Activated naive CD4-positive, alpha-beta T cell treated with anti-CD3 and anti-CD28 coated beads, Interleukin-2, amount 50 U/mL, for 24 hours (primary cell): ENCODE measurements at regions not wholly inside any gene's neighbourhood (a gene's known extent, or its start where the extent isn't known, plus 50 kb on each side); places are given as distances from the start of the nearest gene placed in this dataset.

Experiments used
- H3K27ac Mint-ChIP-seq: one replicate; pipeline ENCODE4 v1.8.0; 2021; ENCODE audit warnings: mild to moderate bottlenecking, mixed read lengths
- H3K27me3 Mint-ChIP-seq: one replicate; pipeline ENCODE4 v1.8.0; 2021; ENCODE audit warnings: mixed read lengths
- H3K36me3 Mint-ChIP-seq: one replicate; pipeline ENCODE4 v1.8.0; 2021; ENCODE audit warnings: mixed read lengths
- H3K4me1 Mint-ChIP-seq: one replicate; pipeline ENCODE4 v1.8.0; 2021; ENCODE audit warnings: mixed read lengths
- H3K4me3 Mint-ChIP-seq: one replicate; pipeline ENCODE4 v1.8.0; 2021; ENCODE audit warnings: mild to moderate bottlenecking, mixed read lengths
- H3K9me3 Mint-ChIP-seq: one replicate; pipeline ENCODE4 v1.8.0; 2021; ENCODE audit warnings: mixed read lengths

DNA sequence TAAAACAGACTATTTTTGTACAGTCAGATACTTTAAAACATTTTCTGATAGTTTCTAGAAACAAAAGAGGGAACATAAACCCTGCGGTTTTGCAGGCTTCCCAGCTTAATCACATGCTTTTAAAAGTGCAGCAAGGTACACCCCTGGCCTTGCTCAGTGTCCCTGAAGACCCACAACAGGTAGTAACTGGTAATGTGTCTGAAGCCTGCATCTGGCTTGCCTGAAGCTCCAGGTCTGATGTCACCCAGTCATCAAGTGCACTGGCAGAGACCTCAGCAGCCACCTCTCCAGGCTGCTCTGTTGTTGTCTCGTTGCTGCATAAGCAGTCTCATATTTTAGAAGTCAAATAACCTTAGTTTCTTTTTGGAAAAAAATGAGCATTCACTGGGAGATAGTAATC is 376.1 kb upstream of the MTPN start:
- Mint-ChIP-seq H3K4me1 (no peaks in the 10 kb centered on the region), H3K27ac (no peak overlapping the region), H3K4me3 (no peak overlapping the region)

DNA sequence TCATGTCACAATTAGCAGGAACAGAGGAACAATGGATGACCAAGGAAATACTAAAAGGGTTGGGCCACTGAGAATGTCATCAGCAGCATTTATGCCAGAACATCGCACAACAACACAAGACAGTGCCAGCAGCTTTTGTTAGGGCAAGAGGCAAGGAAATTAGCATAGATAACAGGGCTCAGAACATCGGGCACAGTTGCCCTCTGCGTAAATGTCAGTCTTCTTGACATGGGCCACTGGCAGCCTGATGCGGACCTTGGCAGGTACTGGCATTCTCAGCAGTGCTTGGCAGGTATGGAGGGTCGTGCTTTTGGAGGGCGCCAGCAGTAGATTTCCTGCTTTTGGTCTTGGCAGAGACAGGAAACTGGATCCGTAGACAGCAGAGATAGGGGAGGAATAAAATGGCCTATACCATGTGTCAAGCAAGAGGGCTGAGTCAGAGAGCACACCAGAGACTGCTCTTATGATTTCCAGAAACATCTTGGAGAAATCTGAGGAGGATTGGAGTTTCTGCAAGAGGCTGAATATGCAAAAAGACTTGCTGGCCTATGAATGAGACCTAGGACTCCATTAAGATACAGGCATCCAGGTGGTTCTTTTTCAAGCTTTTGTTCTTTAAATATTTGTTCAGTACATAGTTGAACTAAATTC is 371.5 kb upstream of the MTPN start:
- H3K27me3 Mint-ChIP-seq: no peaks in the 10 kb centered on the region

More for the DNA sequence above, 376.1 kb upstream of the MTPN start:
- no peaks in the 10 kb centered on the region for H3K36me3 Mint-ChIP-seq
- H3K27me3 Mint-ChIP-seq: peaks cover 4% of the 10 kb centered on the region
- H3K9me3 Mint-ChIP-seq: peaks cover 5% of the 10 kb centered on the region

DNA sequence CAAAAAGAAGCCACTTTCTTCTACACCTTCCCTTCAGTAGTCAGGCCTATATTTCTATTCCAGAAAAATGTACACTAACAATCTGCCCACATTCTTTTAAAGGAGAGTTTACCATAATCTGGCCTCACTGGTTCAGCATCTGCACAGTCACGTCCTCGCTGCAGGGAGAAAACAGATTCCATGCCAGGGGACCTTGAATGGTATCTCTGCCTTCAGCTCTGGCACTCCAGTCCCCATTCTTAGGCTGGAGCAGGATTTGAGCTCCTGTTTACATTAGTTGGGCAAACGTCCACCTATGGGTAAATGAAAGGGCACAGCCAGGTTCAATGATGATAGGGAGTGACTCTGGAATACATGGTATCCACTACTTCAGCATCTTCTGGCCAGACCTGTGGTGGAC is 371.0 kb upstream of the MTPN start:
- H3K36me3 Mint-ChIP-seq: no peaks in the 10 kb centered on the region
- no peak overlapping the region for H3K27ac Mint-ChIP-seq
- no peak overlapping the region for H3K4me3 Mint-ChIP-seq
- H3K4me1 Mint-ChIP-seq: no peaks in the 10 kb centered on the region
- H3K27me3 Mint-ChIP-seq: no peaks in the 10 kb centered on the region
- H3K9me3 Mint-ChIP-seq: no peaks in the 10 kb centered on the region

More for the DNA sequence above, 371.5 kb upstream of the MTPN start:
- Mint-ChIP-seq H3K27ac (no peak overlapping the region), H3K4me3 (no peak overlapping the region), H3K4me1 (no peaks in the 10 kb centered on the region), H3K36me3 (no peaks in the 10 kb centered on the region), H3K9me3 (no peaks in the 10 kb centered on the region)

DNA sequence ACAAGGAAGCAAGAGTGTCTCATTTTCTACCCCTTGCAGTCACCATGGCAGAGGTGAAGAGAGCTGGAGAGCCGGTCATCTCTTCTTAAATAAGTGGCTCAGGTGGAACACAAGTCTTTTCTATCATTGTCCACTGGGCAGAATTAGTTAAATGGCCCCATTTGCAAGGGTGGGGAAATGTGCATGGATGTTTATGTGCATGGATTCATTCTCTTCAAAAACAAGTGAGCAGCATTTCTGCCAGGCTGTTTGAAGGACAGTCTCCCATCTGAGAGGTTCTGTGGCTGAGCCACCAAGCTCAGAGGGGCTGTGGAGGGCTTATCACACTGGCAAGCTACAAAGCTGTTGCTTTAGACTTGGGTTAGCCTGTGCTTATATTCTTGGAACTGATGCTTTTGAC is 370.3 kb upstream of the MTPN start:
- Mint-ChIP-seq H3K27ac (no peak overlapping the region), H3K9me3 (no peaks in the 10 kb centered on the region), H3K4me3 (no peak overlapping the region), H3K27me3 (no peaks in the 10 kb centered on the region), H3K36me3 (no peaks in the 10 kb centered on the region), H3K4me1 (no peaks in the 10 kb centered on the region)

DNA sequence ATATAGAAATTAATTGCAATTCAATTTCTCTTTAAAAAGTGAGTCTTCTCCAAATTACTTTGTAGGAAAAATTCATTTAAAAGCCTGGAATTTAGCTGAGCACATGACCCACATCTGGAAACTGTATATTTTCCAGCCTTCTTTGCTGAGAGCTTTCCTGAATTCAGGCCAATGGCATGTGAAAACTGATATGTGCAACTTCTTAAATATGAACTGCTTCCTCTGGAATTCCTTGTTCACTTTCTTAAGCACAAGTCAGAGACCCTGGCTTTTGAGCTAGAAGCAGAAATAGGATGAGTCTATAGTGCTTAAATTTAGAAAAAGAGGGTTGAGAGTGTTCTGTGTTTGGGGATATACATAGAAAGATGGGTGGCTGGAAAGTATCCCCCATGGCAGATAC is 365.1 kb upstream of the MTPN start:
- no peaks in the 10 kb centered on the region for H3K36me3 Mint-ChIP-seq
- H3K4me3 Mint-ChIP-seq: no peak overlapping the region
- peaks cover 5% of the 10 kb centered on the region for H3K9me3 Mint-ChIP-seq
- no peaks in the 10 kb centered on the region for H3K27me3 Mint-ChIP-seq
- H3K27ac Mint-ChIP-seq: no peak overlapping the region
- no peaks in the 10 kb centered on the region for H3K4me1 Mint-ChIP-seq

DNA sequence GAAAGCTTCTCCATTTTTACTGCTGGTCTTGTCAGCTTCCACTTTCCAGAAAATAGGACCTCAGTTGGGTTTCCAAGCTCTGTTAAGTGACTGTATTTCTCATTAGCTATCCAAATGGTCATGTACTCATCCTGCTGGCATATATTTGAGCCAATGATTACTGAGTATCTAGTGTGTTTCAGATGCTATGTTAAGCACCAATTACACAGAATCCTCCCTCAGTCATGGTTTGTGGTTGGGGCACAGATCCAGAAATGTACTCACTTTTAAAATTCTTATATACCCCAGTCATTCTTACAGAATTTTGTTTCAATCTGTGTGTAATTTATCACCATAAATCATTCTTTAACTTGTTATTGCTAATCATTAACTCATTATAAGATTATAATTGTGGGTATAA is 362.3 kb upstream of the MTPN start:
- no peak overlapping the region for H3K4me3 Mint-ChIP-seq
- no peaks in the 10 kb centered on the region for H3K4me1 Mint-ChIP-seq
- H3K9me3 Mint-ChIP-seq: peaks cover 5% of the 10 kb centered on the region
- no peaks in the 10 kb centered on the region for H3K27me3 Mint-ChIP-seq
- no peaks in the 10 kb centered on the region for H3K36me3 Mint-ChIP-seq
- H3K27ac Mint-ChIP-seq: no peak overlapping the region

DNA sequence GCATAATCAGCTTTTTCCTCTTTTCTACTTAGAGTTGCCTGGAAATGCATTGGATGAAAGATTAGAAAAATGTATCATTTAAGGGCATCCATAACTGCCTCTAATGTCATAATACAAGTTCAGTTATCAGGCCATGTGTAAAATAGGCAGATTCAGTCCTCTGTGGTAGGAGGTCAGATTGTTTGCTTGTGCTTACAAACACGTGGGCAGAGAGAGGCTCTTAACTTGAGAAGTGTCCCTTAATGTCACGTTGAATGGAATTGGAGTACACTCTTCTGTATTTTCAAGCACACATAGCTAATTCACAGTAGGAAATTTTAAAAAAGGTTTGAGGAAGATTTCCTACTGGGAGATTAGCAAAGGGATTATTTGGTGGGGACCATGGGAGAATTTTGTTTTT is 359.8 kb upstream of the MTPN start:
- no peaks in the 10 kb centered on the region for H3K27me3 Mint-ChIP-seq
- H3K9me3 Mint-ChIP-seq: peaks cover 5% of the 10 kb centered on the region
- H3K36me3 Mint-ChIP-seq: no peaks in the 10 kb centered on the region
- no peak overlapping the region for H3K4me3 Mint-ChIP-seq
- no peaks in the 10 kb centered on the region for H3K4me1 Mint-ChIP-seq
- H3K27ac Mint-ChIP-seq: no peak overlapping the region

DNA sequence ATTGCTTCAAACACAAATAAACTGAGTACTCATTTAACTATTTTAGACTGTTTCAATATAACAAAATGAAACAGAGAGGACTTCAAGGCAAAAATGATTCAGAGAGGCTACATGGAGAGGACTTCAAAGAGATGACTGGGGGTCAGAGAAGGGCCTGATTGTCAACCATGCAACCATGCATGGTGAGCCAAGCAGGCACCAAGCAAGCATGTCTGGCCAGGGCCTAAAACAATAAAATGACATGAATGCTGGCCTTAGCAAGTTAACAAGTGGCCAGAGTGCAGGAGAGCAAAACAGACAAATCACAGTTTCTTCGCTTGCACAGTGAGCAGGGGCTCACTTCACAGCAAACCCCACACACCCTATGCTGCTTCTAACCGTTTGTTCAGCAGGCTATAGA is 356.5 kb upstream of the MTPN start:
- Mint-ChIP-seq H3K4me3 (no peak overlapping the region), H3K27ac (no peak overlapping the region), H3K27me3 (no peaks in the 10 kb centered on the region), H3K36me3 (no peaks in the 10 kb centered on the region), H3K4me1 (no peaks in the 10 kb centered on the region), H3K9me3 (peaks cover 2% of the 10 kb centered on the region)

DNA sequence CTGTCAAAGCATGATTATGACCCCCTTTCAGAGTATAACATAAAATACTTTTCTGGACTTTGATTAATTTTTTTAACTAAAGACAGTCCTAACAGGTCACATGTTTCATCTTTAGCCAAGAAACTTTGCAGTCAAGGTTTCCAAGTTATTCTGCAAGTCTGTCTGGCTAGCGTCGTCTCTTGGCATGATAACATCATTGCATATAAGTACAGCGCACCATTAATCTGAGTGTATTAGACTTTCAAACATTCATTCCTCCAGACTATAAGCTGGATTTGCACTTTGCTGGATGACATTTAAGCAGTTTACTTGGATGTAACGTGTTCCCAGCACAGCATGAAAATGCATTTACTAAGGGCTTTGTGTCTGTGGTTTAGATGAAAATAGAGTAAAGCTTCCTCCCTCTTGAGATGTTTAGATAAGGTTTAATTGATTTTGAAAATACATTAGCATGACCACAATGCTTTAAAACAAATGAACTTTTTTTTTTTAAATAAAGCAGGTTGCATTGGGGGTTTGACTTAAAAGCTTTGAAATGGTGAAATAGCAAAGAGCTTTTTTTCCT is 349.0 kb upstream of the MTPN start:
- H3K36me3 Mint-ChIP-seq: no peaks in the 10 kb centered on the region
- peaks cover 5% of the 10 kb centered on the region for H3K9me3 Mint-ChIP-seq
- no peaks in the 10 kb centered on the region for H3K4me1 Mint-ChIP-seq
- no peak overlapping the region for H3K4me3 Mint-ChIP-seq
- H3K27ac Mint-ChIP-seq: no peak overlapping the region
- no peaks in the 10 kb centered on the region for H3K27me3 Mint-ChIP-seq

DNA sequence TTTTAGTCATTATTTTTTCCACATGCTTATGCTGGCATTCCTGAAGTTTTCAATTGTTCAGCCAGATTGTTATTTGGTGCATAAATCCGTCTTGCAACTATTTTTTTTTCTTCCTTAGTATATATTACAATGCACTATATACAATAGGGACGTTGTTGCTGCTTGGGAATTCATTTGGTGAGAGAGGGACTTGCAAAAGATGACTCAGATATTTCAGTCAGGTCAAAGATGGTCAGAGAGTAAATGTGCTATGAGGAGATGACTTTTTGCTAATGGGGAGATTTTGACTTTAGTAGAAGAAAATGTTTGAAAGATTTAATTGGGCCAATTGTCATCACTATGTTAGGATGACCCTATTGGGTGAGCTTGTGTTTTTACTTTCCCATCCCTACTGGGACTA is 348.4 kb upstream of the MTPN start:
- Mint-ChIP-seq H3K36me3 (no peaks in the 10 kb centered on the region), H3K4me1 (no peaks in the 10 kb centered on the region), H3K9me3 (peaks cover 5% of the 10 kb centered on the region), H3K27me3 (no peaks in the 10 kb centered on the region), H3K27ac (no peak overlapping the region), H3K4me3 (no peak overlapping the region)

DNA sequence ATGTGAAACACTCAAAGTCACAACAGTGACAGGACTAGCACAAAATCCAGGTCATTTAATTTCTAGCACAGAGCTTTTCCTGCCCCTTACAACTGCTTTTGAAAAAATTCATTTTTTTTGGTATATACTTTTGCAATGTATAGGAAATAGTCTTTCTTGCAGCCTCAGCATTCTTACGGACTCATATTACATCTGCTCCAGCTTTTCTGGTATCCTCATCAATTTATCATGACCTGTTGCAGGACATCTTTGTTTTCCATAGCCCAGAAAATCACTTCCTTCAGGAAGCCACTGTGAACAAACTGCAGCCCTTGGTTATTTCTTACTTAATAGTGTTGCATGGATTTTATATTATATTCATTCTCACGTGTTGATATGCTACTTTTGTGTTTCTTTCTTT is 347.9 kb upstream of the MTPN start:
- Mint-ChIP-seq H3K36me3 (no peaks in the 10 kb centered on the region), H3K27me3 (no peaks in the 10 kb centered on the region), H3K27ac (no peak overlapping the region), H3K4me1 (no peaks in the 10 kb centered on the region), H3K9me3 (peaks cover 6% of the 10 kb centered on the region), H3K4me3 (no peak overlapping the region)

DNA sequence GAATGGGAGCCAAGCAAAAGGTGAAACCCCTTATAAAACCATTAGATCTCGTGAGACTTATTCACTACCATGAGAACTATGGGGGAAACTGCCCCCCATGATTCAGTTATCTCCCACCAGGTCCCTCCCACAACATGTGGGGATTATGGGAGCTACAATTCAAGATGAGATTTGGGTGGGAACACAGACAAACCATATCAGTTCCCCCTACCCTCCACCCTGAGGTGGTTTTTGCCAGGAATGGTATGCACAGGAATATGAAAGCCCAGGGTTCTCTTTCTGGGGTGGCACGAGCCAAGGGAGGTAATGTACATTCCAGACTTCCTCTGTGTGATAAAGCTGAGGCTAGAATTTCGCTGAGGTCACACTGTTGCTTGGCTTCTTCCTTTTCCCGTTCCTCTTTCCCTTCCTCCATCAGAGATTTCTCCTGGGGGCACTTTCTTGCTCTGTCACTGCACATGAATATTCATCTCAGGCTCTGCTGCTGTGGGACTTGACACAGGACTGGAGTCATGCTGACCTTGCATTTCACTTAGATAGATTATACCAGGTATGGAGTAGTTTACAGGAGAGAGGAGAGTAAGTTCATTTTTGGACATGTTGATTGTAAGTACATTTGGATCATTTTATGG is 347.0 kb upstream of the MTPN start:
- Mint-ChIP-seq H3K27ac (no peak overlapping the region), H3K9me3 (peaks cover 10% of the 10 kb centered on the region), H3K36me3 (no peaks in the 10 kb centered on the region), H3K4me3 (no peak overlapping the region), H3K27me3 (no peaks in the 10 kb centered on the region), H3K4me1 (no peaks in the 10 kb centered on the region)

DNA sequence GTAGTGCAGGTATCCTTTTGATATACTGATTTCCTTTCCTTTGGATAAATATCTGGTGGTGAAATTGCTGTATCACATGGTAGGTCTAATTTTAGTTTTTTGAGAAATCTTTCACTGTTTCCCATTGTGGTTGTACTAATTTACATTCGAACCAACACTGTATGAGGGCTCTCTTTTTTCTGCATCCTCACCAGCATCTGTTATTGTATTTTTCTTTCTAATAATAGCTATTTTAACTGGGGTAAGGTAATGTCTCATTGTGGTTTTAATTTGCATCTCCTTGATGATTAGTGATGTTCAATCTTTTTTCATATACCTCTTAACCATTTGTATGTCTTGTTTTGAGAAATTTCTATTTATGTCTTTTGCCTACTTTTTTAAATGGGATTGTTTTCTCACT is 335.4 kb upstream of the MTPN start:
- no peak overlapping the region for H3K4me3 Mint-ChIP-seq
- H3K27me3 Mint-ChIP-seq: no peaks in the 10 kb centered on the region
- no peaks in the 10 kb centered on the region for H3K4me1 Mint-ChIP-seq
- H3K9me3 Mint-ChIP-seq: peaks cover 12% of the 10 kb centered on the region
- H3K27ac Mint-ChIP-seq: no peak overlapping the region
- H3K36me3 Mint-ChIP-seq: peaks cover 3% of the 10 kb centered on the region

DNA sequence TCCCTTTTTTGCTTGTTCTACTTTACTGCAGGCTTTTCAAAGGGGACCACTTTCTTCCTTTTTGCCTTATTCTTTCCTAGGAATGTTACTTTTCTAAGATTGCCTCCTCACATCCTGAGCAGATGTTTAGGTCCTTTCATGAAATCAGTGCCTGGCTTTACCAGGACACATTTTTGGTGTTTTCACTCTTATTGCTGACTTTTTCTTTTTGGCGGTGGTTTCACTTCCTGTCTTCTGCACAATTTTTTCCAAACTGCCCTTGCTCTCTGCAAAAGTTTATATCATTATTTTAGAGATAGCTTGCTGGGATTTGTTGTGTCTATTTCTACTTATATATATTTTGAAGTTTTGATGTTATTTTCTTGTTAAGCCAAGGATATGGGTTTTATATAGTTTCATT is 332.2 kb upstream of the MTPN start:
- Mint-ChIP-seq H3K36me3 (peaks cover 3% of the 10 kb centered on the region), H3K27me3 (no peaks in the 10 kb centered on the region), H3K4me3 (no peak overlapping the region), H3K27ac (no peak overlapping the region), H3K9me3 (peaks cover 11% of the 10 kb centered on the region), H3K4me1 (no peaks in the 10 kb centered on the region)

DNA sequence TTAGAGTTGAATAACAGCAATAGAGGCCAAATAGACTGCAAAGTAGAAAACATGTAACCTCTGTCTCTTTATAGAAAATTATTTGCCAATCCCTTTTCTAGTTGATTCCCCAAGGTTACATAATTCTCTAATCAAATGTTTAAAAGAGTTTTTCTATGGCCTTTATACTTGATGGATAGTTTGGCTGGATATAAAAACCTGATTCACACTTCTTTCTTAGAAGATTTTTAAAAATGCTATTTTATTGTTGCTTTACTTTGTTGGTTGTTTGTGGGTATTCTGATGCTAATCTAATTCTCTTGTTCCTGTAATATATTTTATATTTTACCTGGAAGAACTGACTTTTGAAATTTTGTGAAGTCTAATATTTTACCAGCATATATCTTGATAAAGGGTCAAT is 331.1 kb upstream of the MTPN start:
- Mint-ChIP-seq H3K27me3 (no peaks in the 10 kb centered on the region), H3K27ac (no peak overlapping the region), H3K9me3 (peaks cover 12% of the 10 kb centered on the region), H3K4me1 (no peaks in the 10 kb centered on the region), H3K36me3 (peaks cover 3% of the 10 kb centered on the region), H3K4me3 (no peak overlapping the region)

DNA sequence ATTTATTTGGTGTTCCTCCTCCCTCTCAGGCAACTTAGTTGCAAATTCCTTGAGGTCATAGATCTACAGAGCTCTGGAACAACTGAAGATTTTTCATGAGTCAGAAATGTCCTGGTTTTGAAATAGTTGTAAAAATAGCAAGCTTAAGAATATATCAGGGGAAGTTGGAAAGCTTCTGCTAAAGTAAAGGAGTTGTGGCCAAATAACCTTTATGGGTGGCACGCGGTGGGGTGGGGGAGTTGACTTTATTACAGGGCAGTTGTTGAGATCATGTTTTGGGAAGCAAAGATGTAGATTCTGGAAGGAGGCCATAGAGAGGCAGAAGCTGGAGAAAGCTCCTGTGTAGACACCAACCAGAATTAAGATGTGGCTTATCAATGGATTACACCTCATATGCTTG is 326.0 kb upstream of the MTPN start:
- Mint-ChIP-seq H3K4me1 (no peaks in the 10 kb centered on the region), H3K9me3 (peaks cover 16% of the 10 kb centered on the region), H3K36me3 (no peaks in the 10 kb centered on the region), H3K27ac (no peak overlapping the region), H3K4me3 (no peak overlapping the region), H3K27me3 (no peaks in the 10 kb centered on the region)

DNA sequence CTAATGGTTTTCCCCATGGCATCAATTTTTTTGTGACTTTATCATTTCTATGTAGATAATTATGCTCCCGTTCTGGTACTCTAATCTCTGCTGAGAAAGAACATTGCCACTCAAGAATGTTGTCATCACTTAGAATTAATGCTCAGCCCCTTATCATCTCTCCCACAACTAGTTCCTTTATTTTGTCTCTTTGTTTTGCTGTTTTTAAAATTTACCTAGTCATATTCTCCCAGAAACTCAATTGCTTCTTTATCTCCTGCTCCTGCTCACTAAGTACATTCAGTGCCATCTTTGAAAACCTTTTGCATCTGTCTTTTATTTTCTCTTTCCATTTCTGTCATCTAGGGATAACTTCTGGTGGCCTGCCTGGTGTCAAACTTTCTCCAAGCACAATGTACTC is 324.9 kb upstream of the MTPN start:
- Mint-ChIP-seq H3K9me3 (peaks cover 16% of the 10 kb centered on the region), H3K27ac (no peak overlapping the region), H3K27me3 (no peaks in the 10 kb centered on the region), H3K4me1 (no peaks in the 10 kb centered on the region), H3K4me3 (no peak overlapping the region), H3K36me3 (no peaks in the 10 kb centered on the region)
